Epithelial cell of prostate (primary cell): ENCODE measurements at regions not wholly inside any gene's neighbourhood (a gene's known extent, or its start where the extent isn't known, plus 50 kb on each side); places are given as distances from the start of the nearest gene placed in this dataset.
"Not testable (repeated sequence)": the region's sequence is repeated elsewhere in the genome, so short reads cannot be mapped to it uniquely, and the experiment has no call there.

Experiments used
- DNase-seq: peaks from one replicate; pipeline ENCODE4 v3.0.0-alpha.2; 2011; ENCODE audit warnings: low read depth, low spot score
- H3K27ac ChIP-seq: fragments of 450-650 bp; 2 replicates; pipeline ENCODE4 v1.5.1; 2017; ENCODE audit warnings: mild to moderate bottlenecking

GRCh38 chr7:94706996-94707740, 51.2 kb upstream of the SGCE start:
- DNase-seq, result no peak
- no peak overlapping the region for H3K27ac ChIP-seq

- no peak overlapping the region for H3K27ac ChIP-seq
- DNase-seq, result no peak
Observed at GRCh38 chr7:94710256-94710655, 54.3 kb upstream of the SGCE start.

- not testable (repeated sequence) for H3K27ac ChIP-seq, DNase-seq
Observed at GRCh38 chr7:94722360-94722759, 66.4 kb upstream of the SGCE start.

GRCh38 chr7:94728893-94729292, 73.0 kb upstream of the SGCE start:
- not testable (repeated sequence) for H3K27ac ChIP-seq, DNase-seq

DNA sequence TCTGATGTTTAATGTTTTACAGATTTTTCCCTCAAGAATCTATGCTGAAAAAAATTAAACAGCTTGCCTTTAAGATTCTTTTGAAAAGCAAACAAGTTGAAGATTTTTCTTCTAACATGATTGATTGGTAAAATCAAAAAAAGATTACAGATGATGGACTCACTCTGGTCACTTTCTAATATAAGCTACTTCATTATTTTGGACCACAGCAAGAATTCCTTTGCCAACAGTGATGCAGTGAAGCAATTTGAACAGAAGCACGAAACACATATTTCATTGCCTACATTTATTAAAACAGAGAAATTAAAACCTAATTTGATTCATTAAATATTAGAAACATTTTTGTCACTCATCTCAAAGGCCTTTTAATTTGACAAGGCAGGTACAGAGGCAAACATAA, 82.1 kb upstream of the SGCE start:
- no peak for DNase-seq
- H3K27ac ChIP-seq, result no peak overlapping the region

DNA sequence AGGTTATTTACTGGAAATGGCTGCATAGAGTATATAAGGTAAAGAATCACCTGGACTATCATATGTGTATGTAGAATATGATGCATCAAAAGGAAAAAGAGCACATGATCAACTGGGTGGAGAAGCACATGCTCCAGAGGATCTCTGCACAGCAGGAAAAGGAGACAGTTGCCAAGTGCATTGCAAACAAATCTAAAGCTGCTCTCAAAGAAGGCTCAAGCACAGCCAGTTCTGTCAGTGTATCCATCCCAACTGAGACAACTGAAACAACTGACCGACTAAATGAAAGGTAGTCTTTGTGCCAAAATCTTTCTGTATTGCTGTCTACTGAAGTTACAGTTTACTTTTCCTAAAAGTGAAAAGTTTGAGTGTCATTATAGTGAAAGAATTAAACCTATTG, 83.2 kb upstream of the SGCE start:
- DNase-seq, result no peak

DNA sequence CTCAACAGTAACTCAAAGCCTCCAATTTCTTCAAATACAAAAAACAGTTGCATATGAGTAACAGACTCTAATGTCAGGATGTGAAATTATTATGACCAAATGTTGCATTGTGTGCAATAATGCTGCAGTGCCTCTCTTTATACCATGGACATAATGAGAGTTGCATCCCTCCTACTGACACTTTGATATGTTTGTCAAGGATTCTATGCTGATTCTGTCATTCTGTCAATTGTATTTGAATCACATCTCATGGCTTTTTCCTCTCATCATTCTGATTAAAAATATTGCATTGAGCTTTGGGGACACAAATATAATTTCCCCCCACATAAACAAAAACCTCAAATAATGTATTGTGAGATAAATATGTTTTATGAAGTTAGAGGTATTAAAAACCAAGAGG, 84.6 kb upstream of the SGCE start:
- no peak overlapping the region for H3K27ac ChIP-seq

More for the DNA sequence above, 83.2 kb upstream of the SGCE start:
- H3K27ac ChIP-seq, result no peak overlapping the region

GRCh38 chr7:94741179-94741578, 85.2 kb upstream of the SGCE start:
- no peak for DNase-seq
- no peak overlapping the region for H3K27ac ChIP-seq

More for the DNA sequence above, 84.6 kb upstream of the SGCE start:
- DNase-seq, result no peak

DNA sequence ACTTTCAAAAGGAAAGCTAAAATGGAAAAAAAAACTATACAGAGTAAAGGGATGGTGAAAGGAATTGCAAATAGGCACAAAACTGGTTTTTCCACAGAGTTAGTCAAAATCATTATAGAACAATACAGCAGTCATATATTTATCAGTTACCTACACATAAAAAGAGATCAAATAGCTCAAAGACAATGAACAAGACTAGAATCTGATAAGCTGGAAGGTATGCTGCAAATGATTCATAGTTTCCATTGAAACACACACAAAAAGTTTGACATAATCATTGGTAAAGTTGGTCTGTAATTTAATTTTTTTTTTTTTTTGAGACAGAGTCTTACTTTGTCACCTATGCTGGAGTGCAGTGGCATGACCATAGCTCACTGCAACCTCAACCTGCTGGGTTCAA, 92.4 kb upstream of the SGCE start:
- no peak overlapping the region for H3K27ac ChIP-seq
- no peak for DNase-seq

- no peak for DNase-seq
- H3K27ac ChIP-seq, result no peak overlapping the region
Observed at GRCh38 chr7:94760446-94761100, 104.6 kb upstream of the SGCE start.

DNA sequence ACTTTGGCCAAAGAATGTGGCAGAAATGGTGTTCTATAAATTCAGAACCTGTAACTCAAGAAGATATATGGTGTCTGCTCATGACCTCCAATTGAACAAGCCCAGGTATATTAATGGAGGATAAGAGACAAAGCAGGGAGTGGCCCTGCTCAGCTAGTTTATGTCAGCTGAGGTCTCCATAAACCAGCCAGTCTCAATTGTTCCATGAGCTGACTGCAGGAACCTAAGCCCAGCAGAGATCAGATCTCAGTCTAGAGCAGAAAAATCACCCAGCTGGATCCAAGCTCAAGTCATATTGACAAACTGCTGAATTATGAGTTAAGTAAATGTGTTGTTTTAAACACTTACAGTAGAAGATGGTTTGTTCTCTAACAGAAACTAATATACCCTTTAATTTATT, 105.5 kb upstream of the SGCE start:
- no peak overlapping the region for H3K27ac ChIP-seq
- DNase-seq, result no peak

DNA sequence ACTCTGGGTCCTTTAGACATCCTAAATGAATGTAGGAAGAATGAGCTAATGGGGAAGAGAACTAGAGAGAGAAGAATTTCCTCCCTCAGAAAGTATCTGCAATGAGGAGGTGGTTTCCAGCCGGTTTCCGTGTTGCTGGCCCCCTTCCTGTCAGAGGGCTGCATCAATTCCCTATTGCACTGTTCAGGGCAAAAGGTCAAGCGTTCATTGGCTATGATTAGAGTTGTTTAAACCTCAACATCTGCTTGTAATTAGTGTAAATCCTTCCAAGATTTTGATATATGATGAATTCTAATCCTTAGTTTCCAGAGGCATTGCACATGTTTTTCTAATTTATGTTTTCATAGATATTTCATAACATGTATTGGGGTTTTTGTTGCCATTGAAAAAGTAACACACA, 107.3 kb upstream of the SGCE start:
- no peak for DNase-seq
- no peak overlapping the region for H3K27ac ChIP-seq

DNA sequence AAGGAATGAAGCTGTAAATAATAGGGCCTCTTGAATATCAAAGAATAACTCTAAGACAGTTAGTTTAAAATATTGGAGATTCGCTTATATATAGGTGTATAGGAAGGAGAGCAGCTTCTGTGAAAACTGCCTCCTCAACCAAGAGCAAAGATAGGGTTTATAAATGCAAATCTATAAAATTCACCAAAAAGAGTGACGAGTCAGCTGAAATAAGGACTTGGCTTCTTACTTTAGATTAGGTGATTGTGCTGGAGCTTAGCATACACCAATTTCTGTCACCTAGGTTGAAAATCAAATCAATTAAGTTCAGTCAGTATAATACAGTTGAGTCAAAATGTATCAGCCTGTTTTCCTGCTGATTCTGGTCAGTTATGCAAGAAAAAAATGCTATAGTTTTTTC, 113.8 kb upstream of the SGCE start:
- no peak overlapping the region for H3K27ac ChIP-seq

GRCh38 chr7:94778711-94779459, 123.0 kb upstream of the SGCE start:
- H3K27ac ChIP-seq, result no peak overlapping the region
- DNase-seq, result no peak

More for the DNA sequence above, 113.8 kb upstream of the SGCE start:
- no peak for DNase-seq

DNA sequence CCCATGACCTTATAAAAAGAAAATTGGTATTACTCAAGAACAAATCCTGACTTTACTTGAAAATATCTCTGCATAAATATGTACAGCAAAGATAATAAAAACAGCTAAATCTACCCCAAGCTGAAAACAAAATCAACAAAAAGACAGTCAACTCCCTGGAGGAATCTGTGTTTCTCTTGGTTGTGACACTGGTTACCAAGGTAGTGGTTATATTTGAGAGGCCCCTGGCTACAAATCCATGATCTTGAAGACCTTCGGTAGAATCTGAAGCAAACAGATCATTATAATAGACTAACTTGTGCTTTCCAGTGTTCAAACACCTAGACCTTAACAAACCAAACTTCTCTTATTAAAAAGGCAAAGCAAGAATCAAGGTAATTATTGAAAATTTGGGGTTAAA, 123.9 kb upstream of the SGCE start:
- no peak overlapping the region for H3K27ac ChIP-seq
- DNase-seq, result no peak

GRCh38 chr7:94781236-94781635, 125.3 kb upstream of the SGCE start:
- no peak for DNase-seq
- no peak overlapping the region for H3K27ac ChIP-seq

GRCh38 chr7:94782777-94783176, 124.6 kb upstream of the PPP1R9A start:
- no peak overlapping the region for H3K27ac ChIP-seq
- no peak for DNase-seq

DNA sequence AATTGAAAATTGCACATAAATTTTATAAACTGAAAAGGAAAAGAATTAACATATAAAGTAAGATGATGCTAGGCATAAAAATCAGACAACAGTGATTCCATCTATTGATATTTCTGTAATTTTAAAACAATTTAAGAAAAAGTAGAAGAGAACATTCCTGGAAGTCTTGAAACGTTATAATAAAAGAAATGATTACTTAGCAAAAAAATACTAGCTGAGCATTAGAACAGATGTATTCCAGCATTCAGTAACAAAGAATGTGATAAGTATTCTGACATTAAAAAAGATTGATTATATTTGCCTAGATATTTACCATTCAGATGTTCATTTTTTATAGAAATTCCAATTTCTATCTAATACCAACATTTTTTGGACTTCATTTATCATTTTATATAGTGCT, 120.1 kb upstream of the PPP1R9A start:
- H3K27ac ChIP-seq, result no peak overlapping the region
- DNase-seq, result no peak

DNA sequence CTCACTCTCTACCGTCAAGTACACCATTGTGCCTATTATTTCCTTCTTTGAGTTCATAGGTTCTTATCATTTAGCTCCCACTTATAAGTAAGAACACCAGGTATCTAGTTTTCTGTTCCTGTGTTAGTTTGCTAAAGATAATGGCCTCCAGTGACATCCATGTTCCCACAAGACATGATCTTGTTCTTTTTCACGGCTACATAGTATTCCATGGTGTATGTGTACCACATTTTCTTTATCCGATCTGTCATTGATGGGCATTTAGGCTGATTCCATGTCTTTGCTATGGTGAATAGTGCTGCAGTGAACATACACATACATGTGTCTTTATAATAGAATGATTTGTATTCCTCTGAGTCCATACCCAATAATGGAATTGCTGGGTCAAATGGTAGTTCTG, 119.0 kb upstream of the PPP1R9A start:
- H3K27ac ChIP-seq, DNase-seq: not testable (repeated sequence)

- H3K27ac ChIP-seq, result no peak overlapping the region
- no peak for DNase-seq
Observed at GRCh38 chr7:94792241-94792640, 115.2 kb upstream of the PPP1R9A start.

GRCh38 chr7:94797404-94797803, 110.0 kb upstream of the PPP1R9A start:
- not testable (repeated sequence) for DNase-seq, H3K27ac ChIP-seq
